C4-2B (cell line): ENCODE measurements at regions not wholly inside any gene's neighbourhood (a gene's known extent, or its start where the extent isn't known, plus 50 kb on each side); places are given as distances from the start of the nearest gene placed in this dataset.

Experiments
- H3K27ac ChIP-seq: fragments of 450-650 bp; 2 replicates; pipeline ENCODE4 v1.5.1; 2017
- CTCF ChIP-seq: fragments of 450-650 bp; conservative IDR thresholded peaks from 2 replicates; pipeline ENCODE4 v1.5.1; 2017; ENCODE audit warnings: mild to moderate bottlenecking
- ZFX ChIP-seq: fragments of 450-650 bp; IDR thresholded peaks from 2 replicates; pipeline ENCODE4 v1.6.1; 2017

- TF ChIP-seq CTCF (no peak), ZFX (no peak)
- no peak overlapping the region for H3K27ac ChIP-seq
These were observed 114.4 kb upstream of the NAP1L1 start for GRCh38 chr12:76198839-76199238.

- no peak overlapping the region for H3K27ac ChIP-seq
- no peak for TF ChIP-seq ZFX
- no peak for TF ChIP-seq CTCF
These were observed 112.8 kb upstream of the NAP1L1 start for GRCh38 chr12:76197283-76197682.

- H3K27ac ChIP-seq: no peak overlapping the region
- TF ChIP-seq ZFX (no peak), CTCF (no peak)
These were observed 111.4 kb upstream of the NAP1L1 start for GRCh38 chr12:76195920-76196319.

- TF ChIP-seq CTCF: no peak
- TF ChIP-seq ZFX: no peak
- no peak overlapping the region for H3K27ac ChIP-seq
These were observed 110.2 kb upstream of the NAP1L1 start for GRCh38 chr12:76194724-76195123.

- H3K27ac ChIP-seq: no peak overlapping the region
- TF ChIP-seq ZFX (no peak), CTCF (no peak)
These were observed 109.5 kb upstream of the NAP1L1 start for GRCh38 chr12:76193961-76194360.

- TF ChIP-seq ZFX (no peak), CTCF (no peak)
- no peak overlapping the region for H3K27ac ChIP-seq
These were observed 107.9 kb upstream of the NAP1L1 start for GRCh38 chr12:76192416-76192815.

GRCh38 chr12:76190299-76190698 lies 105.8 kb upstream of the NAP1L1 start:
- TF ChIP-seq ZFX (no peak), CTCF (no peak)
- no peak overlapping the region for H3K27ac ChIP-seq
